ENCODE measurements at regions not wholly inside any gene's neighbourhood (a gene's known extent, or its start where the extent isn't known, plus 50 kb on each side); places are given as distances from the start of the nearest gene placed in this dataset.
A peak's percentile ranks its signal among the peaks of the same experiment; 100 is the strongest.

- POLR2A ChIA-PET: no interaction called here
- Histone ChIP-seq H3K27me3 (ENCODE audit: control insufficient read depth, insufficient read depth, low read length) (no peaks in the 10 kb centered on the region), H3K4me3 (ENCODE audit: low read depth, low read length) (no peak overlapping the region), H3K9me3 (ENCODE audit: control insufficient read depth, insufficient read depth, low read length) (no peaks in the 10 kb centered on the region; the same call in 1 of the 2 replicates), H3K27ac (ENCODE audit: low read depth, low read length) (no peak overlapping the region)
- CTCF ChIA-PET: no interaction called here
- DNase-seq (ENCODE audit: low read depth, low spot score): no peak
- TF ChIP-seq CTCF (IDR thresholded peaks at IDR 0.05; ENCODE audit: low read depth, low read length): no peak
These were observed 80.1 kb upstream of the IPO5 start for GRCh38 chr13:97873398-97873797.

- no peak overlapping the region for H3K4me3 ChIP-seq (ENCODE audit: low read depth, low read length)
- no peak for TF ChIP-seq CTCF (IDR thresholded peaks at IDR 0.05; ENCODE audit: low read depth, low read length)
- DNase-seq (ENCODE audit: low read depth, low spot score): no peak
- CTCF ChIA-PET: interaction anchor here (0.8 kb wide), 1 partner anchor 20 kb away, joined by 3 read pairs; no protein-coding TSS in a partner anchor
- POLR2A ChIA-PET: no interaction called here
- H3K27ac ChIP-seq (ENCODE audit: low read depth, low read length): no peak overlapping the region
- no peaks in the 10 kb centered on the region for H3K27me3 ChIP-seq (ENCODE audit: control insufficient read depth, insufficient read depth, low read length)
- no peaks in the 10 kb centered on the region; the same call in 1 of the 2 replicates for H3K9me3 ChIP-seq (ENCODE audit: control insufficient read depth, insufficient read depth, low read length)
These were observed 78.3 kb upstream of the IPO5 start for GRCh38 chr13:97875218-97875617.

- H3K4me3 ChIP-seq (ENCODE audit: low read depth, low read length): no peak overlapping the region
- DNase-seq (ENCODE audit: low read depth, low spot score): no peak
- POLR2A ChIA-PET: no interaction called here
- no peak overlapping the region for H3K27ac ChIP-seq (ENCODE audit: low read depth, low read length)
- H3K27me3 ChIP-seq (ENCODE audit: control insufficient read depth, insufficient read depth, low read length): no peaks in the 10 kb centered on the region
- CTCF ChIA-PET: no interaction called here
- H3K9me3 ChIP-seq (ENCODE audit: control insufficient read depth, insufficient read depth, low read length): no peaks in the 10 kb centered on the region; the same call in 1 of the 2 replicates
- TF ChIP-seq CTCF (IDR thresholded peaks at IDR 0.05; ENCODE audit: low read depth, low read length): no peak
These were observed 77.6 kb upstream of the IPO5 start for GRCh38 chr13:97875911-97876310.

GRCh38 chr13:97878431-97879375 is 74.8 kb upstream of the IPO5 start:
- H3K27ac ChIP-seq (ENCODE audit: low read depth, low read length): peak overlapping the region; percentile 92
- ChIA-PET POLR2A (interaction anchor here (0.9 to 1.5 kb wide), 2 partner anchors 67 to 97 kb away, joined by 3 read pairs; no protein-coding TSS in a partner anchor), CTCF (interaction anchor here (0.5 to 1.8 kb wide), 4 partner anchors 12 to 440 kb away, joined by 3 to 8 read pairs (median 4); no protein-coding TSS in a partner anchor)
- no peaks in the 10 kb centered on the region for H3K27me3 ChIP-seq (ENCODE audit: control insufficient read depth, insufficient read depth, low read length)
- TF ChIP-seq CTCF (IDR thresholded peaks at IDR 0.05; ENCODE audit: low read depth, low read length): no peak
- no peak for DNase-seq (ENCODE audit: low read depth, low spot score)
- no peaks in the 10 kb centered on the region; the same call in 1 of the 2 replicates for H3K9me3 ChIP-seq (ENCODE audit: control insufficient read depth, insufficient read depth, low read length)
- no peak overlapping the region for H3K4me3 ChIP-seq (ENCODE audit: low read depth, low read length)

Data from AG04450 (cell line).